Loucy (cell line): ENCODE measurements at regions not wholly inside any gene's neighbourhood (a gene's known extent, or its start where the extent isn't known, plus 50 kb on each side); places are given as distances from the start of the nearest gene placed in this dataset.

Experiments used
- CTCF ChIP-seq: fragments of 200-600 bp; sonication (generic); conservative IDR thresholded peaks from 2 replicates; pipeline ENCODE4 v1.5.1; 2014; ENCODE audit warnings: mild to moderate bottlenecking, antibody characterized with exemption, low read length
- EZH2phosphoT487 ChIP-seq: fragments of 200-600 bp; IDR thresholded peaks from 2 replicates; pipeline ENCODE4 v1.6.1; 2018; ENCODE audit warnings: antibody characterized with exemption, mild to moderate bottlenecking, moderate library complexity, borderline replicate concordance

GRCh38 chr18:65363911-65364632 is 386.7 kb upstream of the CDH7 start:
- TF ChIP-seq CTCF (no peak), EZH2phosphoT487 (no peak)
